T-helper 1 cell treated with Interleukin-12 subunit alpha and Interleukin-12 subunit beta and Interleukin-4 antibody, amounts not matched to agents 30 ng/mL and 1 ng/mL, for 36 hours (primary cell): ENCODE measurements at regions not wholly inside any gene's neighbourhood (a gene's known extent, or its start where the extent isn't known, plus 50 kb on each side); places are given as distances from the start of the nearest gene placed in this dataset.
"Not testable (repeated sequence)": the region's sequence is repeated elsewhere in the genome, so short reads cannot be mapped to it uniquely, and the experiment has no call there.

Source experiments
- intact Hi-C: fragments of 100-400 bp; cut with micrococcal nuclease; formaldehyde crosslinking; loops from one replicate; pipeline ENCODE4 v1.15.1; 2024

- intact Hi-C loops, result no loop called here
These were observed 102.4 kb downstream of the VCPKMT start for GRCh38 chr14:50013934-50014333.

- intact Hi-C loops, result no loop called here
These were observed 101.5 kb downstream of the VCPKMT start for GRCh38 chr14:50014809-50015430.

- intact Hi-C loops, result no loop called here
These were observed 100.7 kb downstream of the VCPKMT start for GRCh38 chr14:50015716-50016115.

- intact Hi-C loops, result no loop called here
These were observed 98.0 kb downstream of the VCPKMT start for GRCh38 chr14:50018201-50018932.

GRCh38 chr14:50018933-50019210 is 97.5 kb downstream of the VCPKMT start:
- intact Hi-C loops, result no loop called here

GRCh38 chr14:50020184-50020583 is 96.2 kb downstream of the VCPKMT start:
- intact Hi-C loops, result no loop called here

- intact Hi-C loops, result loop anchor here (1.0 kb wide), 5 partner anchors 17 to 85 kb away; no protein-coding TSS in a partner anchor
These were observed 95.6 kb downstream of the VCPKMT start for GRCh38 chr14:50020799-50021198.

- intact Hi-C loops, result loop anchor here (1.0 kb wide), 5 partner anchors 17 to 84 kb away; no protein-coding TSS in a partner anchor
These were observed 94.9 kb downstream of the VCPKMT start for GRCh38 chr14:50021261-50022031.

- intact Hi-C loops, result no loop called here
These were observed 93.7 kb downstream of the VCPKMT start for GRCh38 chr14:50022661-50023060.

- intact Hi-C loops, result no loop called here
These were observed 92.5 kb downstream of the VCPKMT start for GRCh38 chr14:50023671-50024490.

- intact Hi-C loops, result no loop called here
These were observed 91.3 kb downstream of the VCPKMT start for GRCh38 chr14:50025073-50025472.

- intact Hi-C loops, result no loop called here
These were observed 90.6 kb downstream of the VCPKMT start for GRCh38 chr14:50025776-50026175.

GRCh38 chr14:50026396-50026795 is 90.0 kb downstream of the VCPKMT start:
- intact Hi-C loops, result no loop called here

- intact Hi-C loops, result no loop called here
These were observed 88.6 kb downstream of the VCPKMT start for GRCh38 chr14:50027816-50028215.

GRCh38 chr14:50028458-50028857 is 87.9 kb downstream of the VCPKMT start:
- intact Hi-C loops, result no loop called here

- intact Hi-C loops, result no loop called here
These were observed 86.3 kb downstream of the VCPKMT start for GRCh38 chr14:50030036-50030435.

GRCh38 chr14:50030911-50031310 is 85.5 kb downstream of the VCPKMT start:
- intact Hi-C loops, result not testable (repeated sequence)

GRCh38 chr14:50031602-50032313 is 84.6 kb downstream of the VCPKMT start:
- intact Hi-C loops, result no loop called here

- intact Hi-C loops, result not testable (repeated sequence)
These were observed 83.8 kb downstream of the VCPKMT start for GRCh38 chr14:50032462-50033167.

GRCh38 chr14:50035214-50035613 is 81.2 kb downstream of the VCPKMT start:
- intact Hi-C loops, result no loop called here
